ENCODE measurements at regions not wholly inside any gene's neighbourhood (a gene's known extent, or its start where the extent isn't known, plus 50 kb on each side); places are given as distances from the start of the nearest gene placed in this dataset.
"Not testable (repeated sequence)": the region's sequence is repeated elsewhere in the genome, so short reads cannot be mapped to it uniquely, and the experiment has no call there.

DNA sequence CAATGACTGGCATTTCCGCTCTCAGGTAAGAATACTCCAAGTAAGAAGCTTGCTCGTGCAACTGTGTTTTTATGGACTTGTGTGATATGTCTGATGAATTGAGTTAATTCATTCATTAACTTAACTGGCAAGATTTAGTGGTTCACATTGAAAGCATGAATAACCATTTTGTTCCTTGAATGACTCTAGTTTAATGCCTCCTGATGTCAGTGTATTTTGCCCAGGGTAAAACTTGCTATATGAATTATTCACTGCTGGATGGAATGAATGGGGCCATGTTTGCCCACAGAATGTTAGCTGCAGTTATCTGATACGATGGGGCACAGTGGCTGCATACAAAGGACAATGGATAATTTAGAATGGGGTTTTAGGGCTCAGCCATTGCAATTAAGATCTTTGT is 124.1 kb downstream of the ZNF365 start:
- no peak for DNase-seq

DNA sequence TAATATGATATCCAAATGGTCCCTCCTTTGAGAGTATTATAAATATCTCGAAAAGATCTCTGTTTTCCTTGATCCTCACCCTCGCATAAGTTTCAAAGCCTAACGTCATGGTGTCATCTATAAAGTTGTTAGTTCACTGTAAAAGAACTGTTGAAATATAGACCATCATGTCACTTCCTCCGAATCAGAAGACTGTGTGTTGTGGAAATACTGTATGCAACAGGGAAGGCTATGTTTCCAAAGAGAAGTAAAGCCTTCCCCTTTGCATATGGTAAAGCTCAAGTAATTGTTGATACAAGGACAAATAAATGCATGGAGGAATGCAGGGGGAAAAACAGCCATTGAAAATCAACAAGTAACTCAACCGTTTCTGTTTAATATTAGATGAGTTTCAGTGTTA is 125.9 kb downstream of the ZNF365 start:
- DNase-seq: not testable (repeated sequence)

DNA sequence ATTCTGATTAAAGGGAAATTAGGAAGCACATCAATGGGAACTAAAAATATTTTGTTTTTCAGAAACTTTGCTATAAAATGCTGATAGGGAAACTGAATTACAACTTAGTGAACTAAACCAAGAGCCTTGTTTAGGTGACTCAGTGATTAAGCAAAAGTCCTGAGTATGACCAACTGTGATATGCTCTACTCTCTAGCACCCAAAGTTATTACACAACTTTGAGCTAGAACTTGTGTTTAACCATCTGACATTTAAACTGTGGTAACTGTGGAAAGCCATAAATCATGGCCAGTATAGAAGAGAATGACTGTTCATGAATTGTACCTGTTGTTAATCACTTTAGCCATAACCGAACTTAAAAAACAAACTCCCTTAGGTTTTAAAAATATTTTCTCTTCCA is 127.4 kb downstream of the ZNF365 start:
- DNase-seq: no peak

DNA sequence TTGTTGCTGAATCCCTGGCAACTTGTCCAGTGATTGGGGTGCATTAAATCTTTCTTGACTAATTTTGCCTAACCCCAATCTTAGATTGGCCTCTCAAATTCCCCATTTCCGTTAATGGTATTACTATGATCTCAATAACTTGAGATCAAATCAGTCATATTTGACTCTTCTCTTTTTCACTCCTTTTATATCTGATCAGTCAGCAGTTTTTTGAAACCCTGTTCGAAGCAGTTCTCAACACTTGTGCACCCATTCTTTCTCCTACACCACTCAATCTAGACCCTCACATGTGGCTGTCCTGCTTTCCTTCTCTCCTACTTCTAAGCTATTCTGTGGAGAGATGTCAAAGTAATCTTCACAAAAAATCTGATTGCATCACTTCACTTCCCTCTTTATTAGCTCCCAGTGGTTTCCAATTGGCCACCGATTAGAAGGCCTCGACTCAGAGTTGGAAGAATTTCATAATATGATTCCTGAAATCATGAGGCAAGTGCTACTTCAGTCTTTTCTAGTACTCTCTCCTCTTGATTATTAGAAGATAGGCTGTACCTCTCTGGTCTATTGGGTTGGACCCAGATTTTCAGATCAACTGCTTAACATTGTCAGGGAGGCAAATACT is 128.9 kb downstream of the ZNF365 start:
- no peak for DNase-seq

DNA sequence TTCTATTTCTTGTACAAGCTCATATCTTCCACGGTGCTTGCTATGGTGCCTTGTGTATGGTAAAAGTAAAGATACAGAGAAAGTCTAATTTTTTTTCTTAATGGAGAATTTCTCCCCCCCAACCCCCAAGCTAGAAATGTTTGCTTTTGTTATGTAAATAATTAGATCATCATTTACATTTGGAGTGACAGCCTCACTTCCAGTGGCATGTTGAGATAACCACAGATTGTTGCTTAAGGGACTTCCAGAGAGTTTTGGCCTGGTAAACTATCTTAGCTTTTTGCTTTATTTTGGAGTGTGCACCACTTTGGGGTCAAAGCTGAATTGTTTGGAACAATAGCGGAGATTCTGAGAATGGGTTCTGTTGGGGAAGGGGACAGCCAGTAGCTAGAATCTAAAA is 129.7 kb downstream of the ZNF365 start:
- no peak for DNase-seq

DNA sequence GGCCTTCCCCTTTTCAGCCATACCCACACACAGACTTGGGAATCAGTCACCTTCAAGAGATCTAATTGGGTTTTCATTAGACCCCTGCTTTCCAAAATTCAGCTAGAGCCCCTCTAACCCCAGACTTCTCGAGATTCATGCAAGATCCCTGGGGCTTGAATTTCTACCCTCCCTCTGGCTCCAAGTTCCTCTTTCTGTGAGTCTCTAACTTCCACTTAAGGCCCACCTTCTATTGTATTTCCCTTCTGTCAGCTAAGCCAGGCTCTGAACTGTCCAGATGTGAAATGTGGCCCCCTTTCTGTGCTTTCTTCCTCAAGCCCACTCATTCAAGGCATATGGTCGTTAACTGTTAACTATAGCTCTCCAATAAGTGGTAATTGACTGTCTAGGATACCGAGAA is 132.2 kb downstream of the ZNF365 start:
- no peak for DNase-seq

DNA sequence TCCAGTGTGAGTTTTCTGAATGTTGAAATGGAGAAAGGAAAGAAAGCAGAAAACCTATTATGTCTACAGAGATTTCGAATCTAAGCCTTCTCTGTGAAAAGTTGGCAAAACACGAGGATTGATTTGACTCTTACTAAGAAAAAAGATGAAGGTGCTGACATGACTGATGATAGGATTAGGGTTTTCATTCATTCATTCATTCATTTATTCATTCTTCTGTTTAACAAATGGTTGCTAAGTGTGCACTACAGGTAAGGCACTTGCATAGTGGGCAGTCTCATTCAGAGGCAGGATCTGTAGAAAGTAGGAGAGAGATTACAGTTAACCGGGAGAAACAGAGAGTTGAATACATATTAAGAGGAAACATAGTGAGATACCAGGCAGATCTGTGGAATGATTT is 137.1 kb downstream of the ZNF365 start:
- DNase-seq: no peak

DNA sequence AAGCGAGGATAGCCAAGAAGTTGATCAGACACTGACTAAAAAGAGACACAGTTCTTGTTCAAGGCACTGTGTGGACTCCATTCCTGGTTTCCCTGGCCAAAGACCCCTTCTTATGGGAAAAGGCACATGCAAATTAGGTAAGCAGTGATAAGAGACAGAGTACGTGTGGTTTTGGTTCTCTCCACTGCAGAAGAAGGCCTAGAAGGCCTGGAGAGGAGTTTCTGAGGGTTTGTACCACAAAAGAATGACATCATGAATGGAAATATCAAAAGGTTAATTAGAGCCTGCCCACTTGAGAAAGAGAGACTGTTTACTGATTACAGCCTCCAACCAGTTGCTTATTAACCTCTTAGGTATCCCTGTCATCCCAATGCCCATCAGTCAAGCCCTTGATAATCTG is 137.5 kb downstream of the ZNF365 start:
- no peak for DNase-seq

DNA sequence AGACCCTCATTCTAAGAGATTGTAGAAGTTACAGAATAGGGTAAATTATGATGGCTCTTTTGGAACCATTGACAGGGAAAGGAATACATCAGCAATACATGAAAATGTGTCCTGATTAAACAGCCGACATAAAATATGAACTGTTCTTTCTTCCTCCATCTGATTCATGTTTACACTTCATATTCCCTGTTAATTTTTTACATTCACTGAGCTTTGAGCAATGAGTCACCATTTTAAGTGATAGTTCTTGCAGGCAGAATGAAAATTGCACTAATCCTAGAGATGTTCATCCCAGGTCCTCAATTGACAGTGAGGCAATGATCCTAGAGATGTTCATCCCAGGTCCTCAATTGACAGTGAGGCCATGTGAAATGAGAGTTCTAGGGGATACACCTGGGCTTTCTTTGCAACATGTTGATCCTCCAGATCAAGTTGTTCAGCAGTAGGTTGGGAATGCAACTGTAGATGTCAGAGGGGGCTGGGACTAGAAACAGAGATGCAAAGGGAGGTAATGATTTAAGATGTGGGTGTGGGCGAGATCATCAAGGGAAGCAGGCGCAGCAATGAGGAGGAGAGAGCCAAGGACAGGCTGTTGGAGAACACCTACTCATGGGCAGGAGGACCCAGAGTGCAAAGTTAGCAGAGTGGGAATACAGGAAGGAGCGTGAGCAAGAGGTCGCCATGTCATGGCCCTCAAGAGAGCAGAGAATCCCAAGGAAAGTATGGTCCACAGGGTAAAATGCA is 138.7 kb downstream of the ZNF365 start:
- DNase-seq: no peak

DNA sequence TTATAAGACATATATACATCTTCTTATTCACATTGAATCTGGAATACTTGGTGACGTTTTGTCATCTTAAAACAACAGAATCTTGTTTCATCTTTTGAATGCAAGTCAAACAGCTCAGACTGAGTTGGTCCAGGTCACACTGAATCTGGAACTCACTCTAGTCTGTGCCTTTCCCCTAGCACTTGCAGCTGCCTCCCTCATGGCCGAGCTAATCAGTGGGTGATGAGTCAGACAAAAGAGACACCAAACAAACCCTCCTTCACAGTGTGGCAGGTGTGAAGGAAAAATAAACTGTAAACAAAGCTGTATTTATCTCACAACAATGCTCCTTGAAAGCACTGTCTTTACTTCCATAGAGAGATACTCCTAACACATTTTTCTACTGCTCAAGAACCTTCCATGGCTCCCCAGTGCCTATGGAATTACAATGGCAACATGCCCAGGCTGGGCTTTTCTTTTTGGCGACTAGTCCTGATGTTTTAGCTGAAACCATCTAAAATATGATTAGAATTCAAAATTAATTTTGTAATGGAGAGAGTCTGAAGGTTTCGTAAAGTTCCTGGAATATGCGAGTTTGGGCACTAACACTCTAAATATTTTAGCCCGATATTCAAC is 140.0 kb downstream of the ZNF365 start:
- no peak for DNase-seq

DNA sequence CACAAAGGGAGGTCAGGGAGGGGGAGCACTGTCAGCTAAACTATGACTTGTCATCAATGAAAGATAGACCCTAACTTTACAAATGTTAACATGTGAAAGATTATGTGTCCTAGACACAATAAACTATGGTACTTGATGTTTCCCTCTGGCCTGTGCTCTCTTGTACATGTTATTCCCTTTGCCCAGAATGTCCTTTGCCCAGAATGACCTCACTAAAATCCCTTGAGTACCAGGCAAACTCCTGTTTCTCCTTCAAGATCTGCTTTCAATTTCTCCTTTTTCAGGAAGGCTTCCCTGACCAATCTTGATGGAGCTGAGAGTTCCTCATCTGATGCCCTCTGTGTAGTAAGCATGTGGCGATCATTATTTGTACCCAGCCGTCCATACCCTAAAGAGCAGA is 143.1 kb downstream of the ZNF365 start:
- DNase-seq: no peak

DNA sequence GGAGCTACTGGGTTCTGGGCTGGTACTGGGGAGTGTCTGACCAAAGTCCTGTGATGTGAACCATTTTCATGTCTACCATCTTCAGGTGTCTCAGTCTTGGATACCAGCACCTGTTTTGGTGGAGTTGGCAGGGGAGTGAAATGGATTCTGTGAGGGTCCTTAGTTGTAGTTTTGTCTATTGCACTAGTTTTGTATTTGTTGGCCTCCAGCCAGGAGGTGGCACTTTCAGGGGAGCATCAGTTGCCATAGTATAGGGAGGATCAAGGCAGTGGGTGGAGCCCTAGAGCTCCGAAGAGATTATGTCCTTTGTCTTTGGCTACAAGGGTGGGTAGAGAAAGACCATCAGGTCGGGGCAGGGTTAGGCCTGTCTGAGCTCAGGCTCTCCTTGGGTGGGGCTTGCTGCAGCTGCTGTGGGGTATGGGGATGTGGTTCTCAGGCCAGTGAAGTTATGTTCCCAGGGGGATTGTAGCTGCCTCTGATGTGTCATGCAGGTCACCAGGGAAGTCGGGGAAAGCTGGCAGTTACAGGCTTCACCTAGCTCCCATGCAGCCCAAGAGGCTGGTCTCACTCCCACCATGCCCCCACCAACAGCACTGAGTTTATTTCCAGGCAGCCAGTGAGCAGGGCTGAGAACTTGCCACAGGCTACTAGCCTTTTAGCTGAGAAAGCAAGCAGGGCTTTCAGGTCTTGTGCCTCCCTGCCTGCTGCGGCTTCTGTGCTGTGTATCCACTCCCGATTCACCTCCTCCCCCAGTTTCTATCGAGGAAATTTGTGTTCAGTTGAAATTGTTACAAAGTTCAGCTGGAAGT is 153.1 kb downstream of the ZNF365 start:
- no peak for DNase-seq

DNA sequence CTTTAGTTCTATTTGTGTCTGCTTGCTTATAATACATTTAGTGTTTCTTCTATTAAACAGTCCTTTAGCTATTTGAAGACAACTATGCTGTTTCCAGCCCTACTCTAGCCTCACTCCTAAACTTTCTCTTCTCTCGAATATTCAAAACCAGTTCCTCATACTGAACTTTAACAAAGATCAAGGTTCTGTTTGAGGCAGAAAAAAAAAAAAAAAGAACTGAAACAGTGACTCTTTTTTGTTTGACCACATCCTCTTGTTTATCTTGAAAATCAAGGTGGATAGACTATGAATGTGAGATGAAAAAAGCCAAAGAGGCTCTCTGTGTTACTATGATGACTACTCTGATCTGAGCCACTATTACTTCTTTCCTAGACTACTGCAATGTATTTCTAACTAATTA is 154.3 kb downstream of the ZNF365 start:
- DNase-seq: no peak

DNA sequence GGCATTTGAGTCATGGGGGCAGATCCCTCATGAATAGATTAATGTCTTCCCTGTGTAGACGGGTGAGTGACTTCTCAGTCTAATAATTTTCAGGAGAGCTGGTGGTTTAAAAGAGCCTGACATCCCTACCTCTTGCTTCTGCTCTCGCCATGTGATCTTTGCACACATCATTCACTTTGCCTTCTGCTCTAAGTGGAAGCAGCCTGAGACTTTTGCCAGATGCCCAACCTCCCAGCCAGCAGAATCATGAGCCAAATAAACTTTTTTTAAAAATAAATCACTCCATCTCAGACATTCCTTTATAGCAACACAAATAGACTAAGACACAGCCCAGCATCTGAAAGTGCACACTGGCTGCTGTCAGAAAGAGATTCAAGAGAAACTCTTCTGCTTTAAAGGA is 155.2 kb downstream of the ZNF365 start:
- DNase-seq: no peak

DNA sequence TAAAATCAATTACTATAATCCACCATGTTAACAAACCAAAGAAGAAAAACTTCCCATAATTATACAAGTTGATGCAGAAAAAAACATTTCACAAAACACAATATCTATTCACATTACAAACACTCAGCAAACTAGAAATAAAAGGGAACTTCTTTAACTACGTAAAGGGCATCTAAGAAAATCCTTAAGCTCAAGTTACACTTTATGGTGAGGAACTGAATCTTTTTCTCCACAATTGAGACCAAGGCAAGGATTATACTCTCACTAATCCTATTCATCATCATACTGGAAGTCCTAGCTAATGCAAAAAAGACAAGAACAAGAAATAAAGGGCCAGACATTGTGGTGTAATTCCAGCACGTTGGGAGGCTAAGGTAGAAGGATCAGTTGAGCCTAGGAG is 159.9 kb downstream of the ZNF365 start:
- DNase-seq: no peak

DNA sequence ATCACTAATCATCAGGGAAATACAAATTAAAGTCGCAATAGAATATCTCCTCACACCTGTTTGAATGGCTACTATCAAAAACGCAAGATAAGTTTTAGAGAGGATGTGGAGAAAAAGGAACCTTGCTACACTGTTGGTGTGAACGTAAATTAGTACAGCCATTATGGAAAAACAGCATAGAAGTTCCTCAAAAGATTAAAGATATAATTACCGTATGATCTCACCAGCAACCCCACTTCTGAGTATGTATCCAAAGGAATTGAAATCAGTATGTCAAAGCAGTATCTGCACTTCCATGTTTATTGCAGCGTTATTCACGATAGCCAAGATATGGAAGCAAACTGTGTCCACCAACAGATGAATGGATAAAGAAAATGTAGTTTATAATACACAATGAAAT is 164.4 kb downstream of the ZNF365 start:
- no peak for DNase-seq

DNA sequence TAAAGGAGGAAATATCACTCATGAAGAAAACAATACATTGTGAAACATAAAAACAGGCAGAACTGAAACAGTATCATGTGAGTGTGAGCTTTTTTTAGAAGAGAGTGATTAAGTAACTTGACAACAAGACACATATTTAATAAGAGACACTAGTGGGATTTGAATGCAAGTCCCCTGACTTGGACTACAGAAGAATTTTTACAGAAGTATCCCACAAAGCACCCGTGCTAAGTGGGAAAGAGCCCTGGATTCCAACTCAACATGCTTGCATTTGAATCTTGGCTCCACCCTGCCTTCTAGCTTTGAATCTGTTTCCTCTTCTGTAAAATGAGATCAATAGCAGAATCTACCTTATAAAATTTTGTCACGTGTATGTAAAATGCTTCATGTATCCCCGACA is 166.2 kb downstream of the ZNF365 start:
- no peak for DNase-seq

DNA sequence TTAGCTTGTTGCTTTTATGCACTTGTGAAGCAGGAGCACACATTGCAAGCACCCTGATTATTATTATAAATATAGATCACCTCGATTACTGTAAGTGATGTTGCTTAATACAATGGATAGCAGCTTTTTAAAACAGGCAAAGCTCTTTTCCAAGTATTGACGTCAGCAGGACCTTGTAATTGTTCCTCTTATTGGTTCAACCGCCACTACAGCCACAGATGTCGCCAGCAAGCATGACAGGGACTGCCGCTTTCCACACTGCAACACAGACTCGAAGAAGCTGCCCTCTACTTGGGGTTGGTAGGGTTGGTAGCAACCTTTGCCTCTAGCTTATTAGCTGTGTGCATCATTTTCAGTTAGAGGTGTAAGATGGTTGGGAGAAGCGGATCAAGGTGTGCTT is 167.6 kb downstream of the ZNF365 start:
- DNase-seq: no peak

DNA sequence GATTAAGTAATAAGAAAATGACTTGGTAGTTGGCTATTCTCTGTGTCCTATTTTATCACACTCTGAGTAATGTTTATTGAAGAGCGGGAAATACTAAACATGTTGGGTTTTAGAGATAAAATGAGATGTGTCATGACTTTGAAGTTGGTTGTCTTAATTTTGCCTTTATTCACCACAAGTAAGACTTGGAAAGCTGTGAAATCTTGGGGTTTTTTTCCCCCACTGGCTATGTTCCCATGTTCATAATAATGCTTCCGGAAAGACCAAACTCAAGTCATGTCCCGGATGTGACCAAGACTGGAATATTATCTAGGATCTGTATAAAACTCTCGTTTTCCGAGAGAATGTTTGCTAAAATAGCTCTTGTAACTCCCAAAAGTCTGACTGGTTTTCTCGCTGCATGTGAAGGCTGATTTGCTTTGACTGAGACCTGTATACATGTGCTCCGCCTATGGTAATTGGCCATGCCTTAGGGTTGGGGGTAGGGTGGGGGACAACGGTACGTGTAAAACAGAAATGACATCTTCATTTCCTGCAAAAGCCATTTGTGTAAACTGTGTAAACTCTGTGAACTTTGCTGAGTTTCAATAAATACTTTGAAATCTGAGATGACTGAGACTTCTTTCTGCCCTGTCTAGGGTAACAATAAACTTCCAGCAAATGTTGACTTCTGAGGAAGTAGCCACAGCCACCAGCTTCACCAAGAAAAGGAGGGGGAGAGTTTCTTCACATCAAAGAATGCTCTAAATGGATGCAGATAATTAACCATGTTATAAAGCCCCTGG is 169.6 kb downstream of the ZNF365 start:
- DNase-seq: no peak

DNA sequence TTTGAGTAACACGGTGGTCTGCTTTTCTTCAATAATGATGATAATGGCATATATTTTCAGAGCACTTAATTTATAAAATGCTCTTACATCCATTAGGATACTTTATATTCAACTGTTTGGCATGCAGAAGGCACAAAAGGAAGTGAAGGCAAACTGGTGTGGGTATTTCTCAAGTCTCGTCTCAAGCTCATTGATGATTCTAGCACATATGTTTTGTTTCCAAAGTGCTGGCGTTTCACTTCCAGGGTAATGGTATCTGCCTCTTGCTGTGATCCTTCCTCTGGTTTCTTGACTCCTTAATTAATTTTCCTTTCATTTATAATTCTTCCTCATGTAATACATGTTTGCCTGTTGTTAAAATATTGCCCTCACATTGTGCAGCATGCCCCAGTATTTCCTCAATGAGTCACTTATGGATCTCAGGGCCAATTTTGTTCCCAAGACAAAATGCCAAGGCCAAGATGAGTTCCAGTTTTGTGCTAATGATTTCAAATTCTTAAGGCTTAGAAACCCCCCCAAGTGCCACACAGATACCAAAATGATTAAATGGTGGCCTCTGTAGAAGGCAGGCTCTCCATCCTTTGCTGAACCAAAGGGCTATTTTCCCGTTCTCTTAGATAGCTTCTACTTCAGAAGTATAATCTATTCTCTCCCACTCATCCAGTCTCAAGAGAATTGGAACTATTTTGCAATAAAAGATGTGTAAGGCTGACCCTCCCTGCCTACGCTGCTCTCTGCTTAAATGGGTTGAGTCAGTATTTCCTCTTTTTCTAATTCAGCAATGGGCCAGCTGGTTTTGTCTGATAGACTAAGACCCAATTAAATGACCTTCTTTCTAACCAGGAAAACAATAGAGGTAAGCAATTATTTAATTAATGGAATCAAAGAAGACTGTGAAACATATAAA is 171.2 kb downstream of the ZNF365 start:
- no peak for DNase-seq

DNA sequence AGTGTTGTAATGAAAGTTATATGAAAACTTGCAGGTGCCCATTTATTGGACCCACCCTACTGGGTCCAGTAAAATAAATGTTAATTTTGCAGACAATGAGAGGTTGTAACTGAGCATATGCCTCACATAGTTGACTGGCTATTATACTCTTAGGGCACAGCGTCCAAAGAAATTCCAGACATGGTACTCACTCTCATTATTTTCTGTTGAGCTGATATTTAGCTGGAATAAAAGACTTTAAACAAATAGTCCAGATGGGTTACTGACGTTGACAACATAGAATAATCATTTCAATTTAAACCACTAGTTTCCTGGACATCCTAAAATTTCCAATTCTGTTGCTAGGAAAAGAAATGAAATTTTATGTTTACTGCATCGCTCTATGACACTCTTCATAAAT is 174.5 kb downstream of the ZNF365 start:
- no peak for DNase-seq

DNA sequence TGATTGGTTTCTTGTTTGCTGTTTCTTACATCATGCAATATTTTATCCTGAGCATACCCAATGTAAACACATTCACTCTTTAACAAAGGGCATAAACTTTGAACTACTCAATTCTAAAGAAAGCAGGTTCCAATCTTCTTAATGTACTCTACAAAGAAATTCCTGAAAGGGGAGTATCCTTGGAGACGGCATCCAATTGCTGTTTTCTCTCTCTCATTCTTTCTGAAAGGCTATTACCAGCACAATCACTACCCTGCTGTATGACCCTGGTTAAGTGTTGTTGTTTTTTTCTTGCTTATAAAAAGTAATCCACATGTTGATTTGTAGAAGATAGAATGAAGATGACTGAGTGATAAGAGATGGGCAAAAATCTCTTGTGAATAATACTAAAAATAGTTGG is 176.0 kb downstream of the ZNF365 start:
- DNase-seq: no peak
